Mesenchymal stem cell (in vitro differentiated cells and primary cell): ENCODE measurements at regions not wholly inside any gene's neighbourhood (a gene's known extent, or its start where the extent isn't known, plus 50 kb on each side); places are given as distances from the start of the nearest gene placed in this dataset.

Experiments
- DNase-seq: peaks from one replicate; pipeline ENCODE4 v3.0.0-alpha.2; 2013
- H2AFZ ChIP-seq: one replicate; pipeline ENCODE4 v1.6.1; 2013; ENCODE audit warnings: low read depth, mild to moderate bottlenecking, control low read depth, inconsistent platforms, low read length, moderate library complexity
- H2AK5ac ChIP-seq: 2 replicates; pipeline ENCODE4 v1.6.1; 2013; ENCODE audit warnings: low read length, moderate library complexity, mild to moderate bottlenecking, inconsistent platforms; ENCODE audit not compliant: severe bottlenecking
- H2BK120ac ChIP-seq: one replicate; pipeline ENCODE4 v1.6.1; 2013; ENCODE audit warnings: low read depth, mild to moderate bottlenecking, inconsistent platforms, low read length, moderate library complexity
- H2BK12ac ChIP-seq, 2 experiments: one replicate each; pipeline ENCODE4 v1.6.1; 2013; ENCODE audit warnings: inconsistent platforms in 2 of 2, low read length in 2 of 2, mild to moderate bottlenecking in 2 of 2, moderate library complexity in 2 of 2, control low read depth in 1 of 2
- H2BK15ac ChIP-seq: one replicate; pipeline ENCODE4 v1.6.1; 2013; ENCODE audit warnings: mild to moderate bottlenecking, low read depth, inconsistent platforms; ENCODE audit not compliant: poor library complexity, severe bottlenecking
- H2BK5ac ChIP-seq: 2 replicates; pipeline ENCODE4 v1.6.1; 2013; ENCODE audit warnings: low read depth, mild to moderate bottlenecking, low read length, control low read depth, inconsistent platforms; ENCODE audit not compliant: poor library complexity, severe bottlenecking
- H3K14ac ChIP-seq, 2 experiments: one replicate each; pipeline ENCODE4 v1.6.1; 2013; ENCODE audit warnings: inconsistent platforms in 2 of 2, low read length in 2 of 2, control low read depth in 1 of 2, mild to moderate bottlenecking in 1 of 2, moderate library complexity in 1 of 2
- H3K18ac ChIP-seq, 2 experiments: one replicate each; pipeline ENCODE4 v1.6.1; 2013; ENCODE audit warnings: inconsistent platforms in 2 of 2, low read length in 2 of 2, control low read depth in 1 of 2, low read depth in 1 of 2, mild to moderate bottlenecking in 1 of 2
- H3K23ac ChIP-seq, 2 experiments: one replicate each; pipeline ENCODE4 v1.6.1; 2013; ENCODE audit warnings: inconsistent platforms in 2 of 2, low read length in 2 of 2, mild to moderate bottlenecking in 2 of 2, moderate library complexity in 2 of 2, control low read depth in 1 of 2
- H3K27ac ChIP-seq: 2 replicates; pipeline ENCODE4 v1.5.1; 2013; ENCODE audit warnings: mild to moderate bottlenecking, moderate library complexity, low read length, control low read depth, inconsistent platforms; ENCODE audit not compliant: poor library complexity, severe bottlenecking
- H3K27me3 ChIP-seq, 2 experiments: 2 replicates each; pipeline versions ENCODE4 v1.6.1 to v1.7.0; 2013; ENCODE audit warnings: low read length in 2 of 2, mild to moderate bottlenecking in 2 of 2, moderate library complexity in 2 of 2, control low read depth in 1 of 2, inconsistent platforms in 1 of 2; ENCODE audit not compliant: control insufficient read depth in 1 of 2, insufficient read depth in 1 of 2
- H3K36me3 ChIP-seq, 2 experiments: 2 replicates each; pipeline versions ENCODE4 v1.6.1 to v1.7.0; 2013; ENCODE audit warnings: low read length in 2 of 2, control low read depth in 1 of 2, inconsistent platforms in 1 of 2, low read depth in 1 of 2, mild to moderate bottlenecking in 1 of 2; ENCODE audit not compliant: insufficient read depth in 2 of 2, control insufficient read depth in 1 of 2
- H3K4ac ChIP-seq, 2 experiments: one replicate each; pipeline ENCODE4 v1.6.1; 2013; ENCODE audit warnings: inconsistent platforms in 2 of 2, low read length in 2 of 2, mild to moderate bottlenecking in 2 of 2, moderate library complexity in 2 of 2, control low read depth in 1 of 2, low read depth in 1 of 2
- H3K4me1 ChIP-seq: 2 replicates; pipeline ENCODE4 v1.6.1; 2013; ENCODE audit warnings: low read depth, low read length, control low read depth; ENCODE audit not compliant: control insufficient read depth, insufficient read depth
- H3K4me2 ChIP-seq: 2 replicates; pipeline ENCODE4 v1.6.1; 2013; ENCODE audit warnings: low read length, mild to moderate bottlenecking, inconsistent platforms; ENCODE audit not compliant: poor library complexity, severe bottlenecking
- H3K4me3 ChIP-seq, 2 experiments: 2 replicates each; pipeline versions ENCODE4 v1.5.1 to v1.7.0; 2013; ENCODE audit warnings: low read length in 2 of 2, mild to moderate bottlenecking in 2 of 2, control low read depth in 1 of 2, low read depth in 1 of 2; ENCODE audit not compliant: insufficient read depth in 1 of 2
- H3K79me1 ChIP-seq: replicated peaks from 2 replicates; pipeline ENCODE4 v1.6.1; 2013; ENCODE audit warnings: mild to moderate bottlenecking, control low read depth, low read length, inconsistent platforms; ENCODE audit not compliant: poor library complexity, severe bottlenecking
- H3K9ac ChIP-seq: 2 replicates; pipeline ENCODE4 v1.7.0; 2013; ENCODE audit warnings: mild to moderate bottlenecking, low read length, moderate library complexity
- H3K9me3 ChIP-seq: 2 replicates; pipeline ENCODE4 v1.7.0; 2013; ENCODE audit warnings: mild to moderate bottlenecking, low read length; ENCODE audit not compliant: control insufficient read depth
- H4K8ac ChIP-seq: one replicate; pipeline ENCODE4 v1.6.1; 2013; ENCODE audit warnings: inconsistent platforms, mild to moderate bottlenecking, low read length, moderate library complexity
- H4K91ac ChIP-seq: one replicate; pipeline ENCODE4 v1.6.1; 2013; ENCODE audit warnings: mild to moderate bottlenecking, low read length, inconsistent platforms
- WGBS: methylation state at CpG from one replicate; pipeline ENCODE4 v1.1.7; 2013; ENCODE audit warnings: mixed read lengths; 5-methylcytosine and 5-hydroxymethylcytosine counted together

DNA sequence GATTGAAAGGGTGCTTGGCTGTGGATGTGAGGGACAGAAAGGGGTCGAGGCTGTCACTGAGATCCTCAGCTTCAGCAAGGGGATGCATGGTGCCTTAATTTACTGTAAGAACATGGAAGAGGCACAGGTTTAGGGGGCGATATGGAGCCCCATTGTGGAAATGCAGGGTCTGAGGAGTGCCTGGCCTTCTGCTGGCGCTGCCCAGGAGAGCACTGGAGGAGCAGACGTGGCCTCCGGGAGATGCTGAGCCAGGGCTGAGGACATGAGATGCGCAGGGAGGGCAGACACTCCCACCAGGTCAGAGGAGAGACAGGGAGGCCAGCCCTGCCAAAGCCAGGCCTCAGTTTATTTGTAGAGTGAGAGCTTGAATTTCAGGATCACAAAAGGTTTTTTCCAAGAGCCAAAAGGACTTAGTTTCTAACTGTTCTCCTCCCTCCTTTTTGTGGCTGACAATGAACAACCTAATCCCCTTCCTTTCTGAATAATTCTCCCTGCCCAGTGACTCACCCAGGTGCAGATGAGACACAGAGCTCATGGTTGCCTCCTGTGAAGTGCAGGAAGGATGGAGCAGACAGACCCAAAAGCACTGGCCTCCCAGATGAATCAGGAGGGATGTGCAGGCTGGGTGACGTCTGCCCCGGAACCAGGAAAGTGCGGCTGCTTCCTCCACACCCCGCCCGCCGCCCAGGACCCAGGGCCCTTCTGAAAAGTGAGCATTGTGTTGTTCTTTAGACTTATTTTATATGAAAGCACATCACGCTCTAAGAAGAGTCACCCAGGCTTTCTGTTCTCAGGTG is 73.0 kb upstream of the TMPRSS2 start:
- no peaks in the 10 kb centered on the region for H3K79me1 ChIP-seq
- H3K4me1 ChIP-seq = peaks cover 18% of the 10 kb centered on the region
- no peak overlapping the region for H4K8ac ChIP-seq
- 77% methylated on average over 12 of the region's 13 CpGs for WGBS
- H3K27ac ChIP-seq = no peak overlapping the region
- no peak overlapping the region for H2BK120ac ChIP-seq
- no peak overlapping the region for H2BK15ac ChIP-seq
- no peak overlapping the region for H2BK12ac ChIP-seq
- H4K91ac ChIP-seq = no peak overlapping the region
- H3K27me3 ChIP-seq = peaks cover 0 to 35% of the 10 kb centered on the region in 2 experiments
- no peak overlapping the region for H3K4me3 ChIP-seq
- H3K23ac ChIP-seq = no peak overlapping the region
- no peak overlapping the region for H2BK5ac ChIP-seq
- H2AK5ac ChIP-seq = no peak overlapping the region
- H3K9ac ChIP-seq = no peak overlapping the region
- no peak overlapping the region for H3K4ac ChIP-seq
- H3K9me3 ChIP-seq = peaks cover 54% of the 10 kb centered on the region
- DNase-seq = no peak
- H3K18ac ChIP-seq = no peak overlapping the region
- no peak overlapping the region for H3K4me2 ChIP-seq
- no peaks in the 10 kb centered on the region for H3K36me3 ChIP-seq
- no peak overlapping the region for H3K14ac ChIP-seq
- no peak overlapping the region for H2AFZ ChIP-seq

DNA sequence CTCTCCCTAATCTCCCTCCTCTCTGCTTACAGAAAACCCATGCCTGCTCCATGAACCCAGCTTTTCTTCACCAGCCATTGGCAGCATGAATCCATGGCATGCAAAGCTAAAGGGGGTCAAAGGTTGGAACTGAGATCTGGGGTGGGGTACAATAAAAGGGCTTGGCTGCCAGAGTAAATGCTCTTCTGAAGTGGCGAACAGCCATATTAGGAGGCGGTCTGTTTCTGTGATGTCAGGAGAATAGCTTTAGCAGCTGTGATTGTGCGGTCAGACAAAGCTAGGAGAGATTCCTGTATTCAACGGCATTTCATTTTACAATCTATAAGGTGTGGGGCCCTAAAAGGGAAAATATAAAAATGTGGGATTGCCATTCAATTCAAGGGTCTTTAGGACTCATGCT is 71.7 kb upstream of the TMPRSS2 start:
- peaks cover 0 to 35% of the 10 kb centered on the region in 2 experiments for H3K27me3 ChIP-seq
- H3K4me1 ChIP-seq = peaks cover 12% of the 10 kb centered on the region
- H3K36me3 ChIP-seq = no peaks in the 10 kb centered on the region
- H3K23ac ChIP-seq = no peak overlapping the region
- no peak overlapping the region for H2AK5ac ChIP-seq
- no peak overlapping the region for H4K91ac ChIP-seq
- no peak overlapping the region for H2BK120ac ChIP-seq
- H2BK12ac ChIP-seq = no peak overlapping the region
- no peak overlapping the region for H3K9ac ChIP-seq
- H3K4me2 ChIP-seq = no peak overlapping the region
- H3K14ac ChIP-seq = no peak overlapping the region
- H3K18ac ChIP-seq = no peak overlapping the region
- no peak overlapping the region for H4K8ac ChIP-seq
- no peak overlapping the region for H2AFZ ChIP-seq
- H3K79me1 ChIP-seq = no peaks in the 10 kb centered on the region
- no peak overlapping the region for H2BK15ac ChIP-seq
- no peak overlapping the region for H2BK5ac ChIP-seq
- 84% methylated on average over 4 of the region's 4 CpGs for WGBS
- H3K9me3 ChIP-seq = peaks cover 61% of the 10 kb centered on the region
- no peak overlapping the region for H3K27ac ChIP-seq
- no peak overlapping the region for H3K4me3 ChIP-seq
- no peak for DNase-seq
- no peak overlapping the region for H3K4ac ChIP-seq

DNA sequence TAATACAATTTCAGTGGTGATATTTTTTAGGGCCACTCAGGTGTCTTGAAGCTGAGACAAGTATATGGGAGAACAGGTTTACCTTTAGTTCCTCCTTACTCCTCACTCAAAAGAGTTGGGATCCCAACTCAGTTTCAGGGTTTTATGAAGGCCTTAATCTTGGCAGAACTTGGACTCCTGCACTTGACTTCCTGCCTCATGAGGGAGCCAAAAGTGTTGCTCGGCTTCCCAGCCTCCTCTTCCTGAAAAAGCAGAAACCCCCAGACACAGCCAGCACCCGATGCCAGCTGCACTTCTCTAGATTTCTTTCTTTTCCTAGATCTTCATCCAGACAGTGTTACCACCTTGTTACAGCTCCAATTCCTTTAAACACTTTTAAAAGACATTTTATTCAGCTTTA is 70.8 kb upstream of the TMPRSS2 start:
- Histone ChIP-seq H2BK15ac (no peak overlapping the region), H2AK5ac (no peak overlapping the region), H3K4me3 (no peak overlapping the region), H3K79me1 (no peaks in the 10 kb centered on the region), H4K8ac (no peak overlapping the region), H3K27ac (no peak overlapping the region), H3K14ac (no peak overlapping the region), H3K23ac (no peak overlapping the region), H2BK12ac (no peak overlapping the region), H3K4ac (no peak overlapping the region), H3K18ac (no peak overlapping the region), H2BK5ac (no peak overlapping the region), H3K4me1 (peaks cover 8% of the 10 kb centered on the region), H2AFZ (no peak overlapping the region), H3K9me3 (peaks cover 61% of the 10 kb centered on the region), H3K27me3 (peaks cover 0 to 35% of the 10 kb centered on the region in 2 experiments), H3K9ac (no peak overlapping the region), H2BK120ac (no peak overlapping the region), H3K36me3 (no peaks in the 10 kb centered on the region), H4K91ac (no peak overlapping the region), H3K4me2 (no peak overlapping the region)
- DNase-seq = no peak
- WGBS = 57% methylated on average over 2 of the region's 2 CpGs

DNA sequence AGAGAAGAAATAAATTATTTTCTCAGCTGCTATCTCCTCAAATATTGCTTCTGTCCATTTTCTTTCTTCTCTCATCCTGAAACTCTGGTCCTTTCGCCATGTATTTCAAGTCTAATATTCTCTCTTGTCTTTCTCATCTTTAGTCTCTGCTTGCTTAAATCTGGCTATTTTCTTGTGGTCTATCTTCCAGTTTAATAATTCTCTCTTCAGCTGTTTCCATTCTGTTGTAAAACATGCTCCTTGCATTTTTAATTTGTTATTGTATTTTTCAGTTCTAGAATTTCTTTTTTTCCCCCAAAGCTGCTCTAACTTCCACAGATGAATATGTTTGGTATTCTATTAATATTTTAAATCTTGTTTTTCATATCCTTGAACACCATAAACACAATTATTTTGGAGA is 70.1 kb upstream of the TMPRSS2 start:
- Histone ChIP-seq H3K4ac (no peak overlapping the region), H2BK120ac (no peak overlapping the region), H3K23ac (no peak overlapping the region), H2BK5ac (no peak overlapping the region), H3K4me2 (no peak overlapping the region), H2BK12ac (no peak overlapping the region), H2BK15ac (no peak overlapping the region), H3K4me3 (no peak overlapping the region), H4K8ac (no peak overlapping the region), H4K91ac (no peak overlapping the region), H3K27me3 (peaks cover 0 to 31% of the 10 kb centered on the region in 2 experiments), H3K9me3 (peaks cover 61% of the 10 kb centered on the region), H3K27ac (no peak overlapping the region), H3K14ac (no peak overlapping the region), H3K79me1 (no peaks in the 10 kb centered on the region), H3K18ac (no peak overlapping the region), H3K36me3 (no peaks in the 10 kb centered on the region), H2AFZ (no peak overlapping the region), H3K9ac (no peak overlapping the region), H3K4me1 (peaks cover 3% of the 10 kb centered on the region), H2AK5ac (no peak overlapping the region)
- WGBS = 63% methylated on average over 1 of the region's 1 CpG
- no peak for DNase-seq
